GM04503 (cell line): ENCODE measurements at regions not wholly inside any gene's neighbourhood (a gene's known extent, or its start where the extent isn't known, plus 50 kb on each side); places are given as distances from the start of the nearest gene placed in this dataset.

Experiments used
- DNase-seq: peaks from one replicate; pipeline ENCODE4 v3.0.0-alpha.2; 2012; ENCODE audit warnings: low read depth

DNA sequence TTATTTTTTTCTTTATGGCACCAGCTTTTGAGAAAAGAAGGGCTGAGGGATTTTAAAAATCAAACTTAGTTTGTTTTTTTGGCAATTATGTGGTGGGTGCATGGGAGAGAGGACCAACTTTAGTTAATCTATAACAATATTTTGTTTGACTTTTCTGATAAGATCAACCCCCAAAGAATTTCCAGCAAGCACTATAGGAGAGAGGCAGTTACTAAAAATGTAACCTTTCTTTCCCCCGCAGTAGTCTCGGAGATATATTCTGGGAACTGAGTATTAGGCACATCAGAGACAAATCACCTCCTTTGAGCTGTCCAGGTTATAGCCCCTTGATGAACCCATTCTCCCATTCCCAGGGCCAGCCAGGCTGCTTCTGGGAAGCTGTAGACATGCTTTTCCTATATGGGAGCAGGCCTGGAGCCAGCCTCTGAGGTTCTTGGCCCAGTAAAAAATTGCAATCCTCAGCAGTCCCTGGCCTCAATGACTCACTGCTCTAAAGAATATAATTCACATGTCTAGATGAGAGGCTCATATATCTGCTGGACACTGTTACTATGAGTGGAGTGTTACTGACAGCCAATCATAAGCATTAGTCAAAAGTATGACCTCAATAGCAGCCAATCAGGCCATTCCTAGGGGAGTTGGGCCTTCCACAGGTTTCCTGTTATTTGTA, 138.3 kb upstream of the AGBL1 start:
- DNase-seq, result no peak

- no peak for DNase-seq
Measured at GRCh38 chr15:85942632-85943031, 137.0 kb upstream of the AGBL1 start.

GRCh38 chr15:85943151-85943550, 136.5 kb upstream of the AGBL1 start:
- DNase-seq, result no peak

DNA sequence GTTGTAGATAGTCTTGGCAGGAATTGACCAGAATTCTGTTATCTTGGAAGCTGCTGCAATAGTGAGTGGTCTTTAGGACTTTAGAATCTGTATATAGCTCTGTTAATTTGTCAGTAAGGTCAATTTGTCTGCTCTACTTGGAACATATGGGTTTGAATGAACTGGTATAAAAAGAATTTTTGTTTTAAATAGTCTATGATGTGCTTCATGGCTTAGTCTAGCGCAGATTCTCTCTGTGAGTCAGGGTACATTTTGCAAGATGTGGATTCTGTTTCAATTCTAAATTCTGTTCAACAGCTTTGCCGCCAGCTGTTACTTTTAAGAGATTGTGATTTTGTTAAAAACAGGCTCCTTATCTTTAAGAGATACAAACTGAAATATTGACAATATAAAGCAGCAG, 135.9 kb upstream of the AGBL1 start:
- no peak for DNase-seq

DNA sequence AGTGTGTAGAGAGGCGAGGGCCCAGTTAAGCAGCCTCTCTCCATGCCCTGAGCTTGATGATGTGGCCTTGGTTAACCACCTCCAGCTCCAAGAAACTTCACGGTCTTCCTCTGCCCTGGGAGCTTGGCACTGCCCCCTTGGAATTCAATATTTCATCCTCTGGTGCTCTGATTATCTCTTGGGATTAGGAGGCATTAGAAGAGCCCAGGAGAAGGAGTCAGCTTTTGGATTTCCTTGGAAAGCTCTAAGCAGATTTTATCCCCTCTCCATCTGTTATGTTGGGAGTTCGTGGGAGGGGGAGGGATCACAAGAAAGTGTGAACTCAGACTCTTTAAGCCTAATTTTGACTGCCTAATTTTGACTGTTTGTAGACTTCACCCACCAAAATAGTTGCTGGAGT, 132.7 kb upstream of the AGBL1 start:
- DNase-seq, result no peak

DNA sequence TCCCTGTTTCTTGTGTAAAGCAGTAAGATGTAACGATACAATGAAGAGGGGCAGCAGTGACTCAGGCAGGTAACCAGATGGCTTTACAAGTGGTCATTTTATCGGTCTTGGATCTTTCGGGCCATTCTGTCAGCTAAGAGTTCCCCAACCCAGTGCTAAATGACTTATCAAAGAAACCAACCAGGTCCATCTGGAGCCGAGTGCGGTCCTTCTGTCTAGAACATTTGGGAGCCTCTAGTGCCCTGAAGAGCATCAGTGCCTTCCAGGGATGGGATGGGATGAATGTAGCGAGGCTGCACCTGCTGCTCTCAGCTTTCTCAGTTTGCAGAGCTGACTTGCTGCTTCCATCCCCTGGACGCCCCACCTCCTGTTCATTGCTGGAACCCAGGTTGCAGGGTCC, 131.7 kb upstream of the AGBL1 start:
- no peak for DNase-seq

DNA sequence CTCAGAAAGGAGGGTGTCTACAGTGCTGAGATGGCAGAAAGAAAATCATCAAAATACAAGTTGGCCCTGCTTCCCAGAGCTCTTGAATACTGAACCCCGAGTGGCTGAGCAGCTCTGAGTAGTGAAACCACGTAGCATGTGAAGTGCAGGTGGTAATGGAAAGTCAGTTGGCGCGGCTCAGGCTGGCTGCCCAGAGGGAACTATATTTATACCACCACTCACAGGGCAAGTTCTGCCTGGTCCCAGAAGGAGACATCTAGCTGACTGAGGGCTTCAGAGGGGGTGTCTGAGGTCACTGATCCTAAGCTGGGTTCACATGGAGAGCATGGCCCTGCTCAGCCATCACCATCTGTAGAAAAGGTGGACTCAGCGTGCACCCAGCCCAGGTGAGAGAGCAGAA, 129.6 kb upstream of the AGBL1 start:
- DNase-seq, result no peak

DNA sequence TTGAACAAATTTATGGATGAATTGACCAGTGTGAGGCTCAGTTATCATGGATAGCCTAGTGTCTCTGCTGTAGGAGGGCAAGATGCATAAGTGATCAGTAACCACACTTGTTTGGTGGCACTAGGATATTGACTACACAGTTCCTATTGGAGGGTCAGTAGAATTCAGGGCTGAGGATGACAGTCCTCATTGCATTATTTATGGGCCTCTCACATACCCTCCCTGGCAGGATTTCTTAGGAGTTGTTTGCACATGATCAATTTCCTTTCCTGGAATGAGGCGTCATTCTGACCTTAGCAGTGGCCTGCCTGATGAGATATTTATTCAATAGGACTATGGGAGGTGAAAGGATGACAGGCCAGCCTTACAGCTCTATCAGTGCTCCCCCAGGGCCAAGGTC, 125.1 kb upstream of the AGBL1 start:
- DNase-seq, result no peak

DNA sequence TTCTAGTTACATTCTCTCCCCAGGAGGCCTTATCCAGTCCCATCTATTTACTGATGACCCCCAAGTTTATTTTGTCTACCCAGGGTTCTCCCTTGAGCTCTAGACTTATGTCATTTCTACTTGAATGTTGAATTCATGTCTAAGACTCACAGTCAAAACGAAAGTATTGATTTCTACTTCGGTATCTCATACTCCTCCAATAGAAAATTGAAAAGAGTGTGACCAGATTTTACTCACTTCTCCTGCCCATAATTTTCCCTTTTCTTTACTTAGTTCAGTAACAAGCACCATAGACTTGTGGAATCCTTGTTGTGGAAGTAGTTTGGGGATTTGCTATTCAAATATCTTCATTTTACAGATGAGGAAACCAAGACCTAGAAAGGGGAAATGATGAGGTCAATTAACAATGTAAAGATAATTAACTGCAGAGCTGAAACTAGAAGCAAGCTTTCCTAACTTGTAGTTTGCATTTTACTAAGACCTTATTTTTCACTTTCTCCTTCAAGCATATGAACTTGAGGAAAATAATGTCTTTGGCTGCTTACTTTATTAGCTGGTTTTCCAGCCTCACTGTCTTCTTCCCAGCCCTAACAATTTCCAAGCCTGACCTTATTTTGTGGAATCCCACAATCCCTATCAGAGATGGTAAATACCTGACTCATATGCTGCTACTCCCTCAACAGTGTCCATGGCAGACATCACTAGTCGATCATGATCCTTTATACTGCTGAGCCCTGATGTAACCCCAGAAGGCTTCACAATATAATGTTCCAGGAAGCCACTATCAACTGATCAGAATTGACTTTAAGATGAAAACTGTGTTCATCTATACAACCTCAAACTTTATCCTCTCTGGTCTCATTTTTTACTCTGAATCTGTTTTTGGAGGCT, 123.9 kb upstream of the AGBL1 start:
- no peak for DNase-seq

DNA sequence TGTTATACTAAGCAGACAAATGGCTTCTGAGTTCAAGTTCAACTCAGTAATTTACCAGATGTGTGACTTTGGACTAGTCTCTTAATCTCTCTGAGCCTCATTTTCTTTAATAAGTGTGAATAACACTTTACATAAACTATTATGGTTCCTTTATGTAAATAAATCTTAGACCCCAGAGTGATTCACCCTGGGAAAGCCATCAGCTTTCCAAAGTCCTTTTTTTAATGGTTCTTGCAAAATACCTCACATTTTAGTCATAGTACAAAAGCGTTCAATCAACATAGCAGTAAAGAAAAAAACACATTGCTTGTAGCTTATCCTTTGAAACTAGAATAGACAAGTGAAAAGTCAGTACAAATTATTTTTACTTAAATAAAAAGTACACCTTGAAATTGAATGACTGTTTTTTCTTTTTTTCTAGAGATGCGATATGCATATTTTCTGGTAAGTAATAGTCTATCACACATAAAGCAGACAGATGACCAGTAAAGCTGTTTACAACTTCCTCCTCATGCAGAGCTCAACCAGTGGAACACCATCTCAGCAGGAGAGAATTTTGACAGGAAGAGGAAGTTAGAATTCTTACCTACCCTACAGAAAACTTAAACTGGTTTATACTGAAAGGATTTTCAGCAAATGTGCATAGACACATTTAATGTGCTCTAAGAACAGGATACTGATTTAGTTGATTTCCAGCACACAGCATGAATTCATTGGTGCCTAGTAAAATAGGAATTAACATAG, 123.0 kb upstream of the AGBL1 start:
- DNase-seq, result no peak

DNA sequence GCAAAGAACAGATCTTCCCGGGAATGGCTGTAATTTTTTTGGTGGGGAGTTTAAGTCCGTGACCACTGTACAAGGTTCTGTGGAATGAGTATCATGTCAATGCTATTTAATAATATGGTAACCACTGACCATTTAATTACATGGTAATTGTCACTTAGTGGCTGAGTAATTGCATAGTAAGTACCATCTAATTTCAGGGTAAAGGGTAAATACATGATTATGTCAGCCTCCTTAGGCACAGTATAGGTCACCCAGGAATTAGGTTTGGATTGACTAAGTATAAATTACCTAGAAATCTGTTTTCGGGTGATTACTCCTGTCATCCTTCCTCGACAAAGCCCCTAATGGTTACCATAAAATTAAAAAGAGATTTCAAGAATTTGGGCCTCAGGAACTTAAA, 120.1 kb upstream of the AGBL1 start:
- DNase-seq, result no peak

DNA sequence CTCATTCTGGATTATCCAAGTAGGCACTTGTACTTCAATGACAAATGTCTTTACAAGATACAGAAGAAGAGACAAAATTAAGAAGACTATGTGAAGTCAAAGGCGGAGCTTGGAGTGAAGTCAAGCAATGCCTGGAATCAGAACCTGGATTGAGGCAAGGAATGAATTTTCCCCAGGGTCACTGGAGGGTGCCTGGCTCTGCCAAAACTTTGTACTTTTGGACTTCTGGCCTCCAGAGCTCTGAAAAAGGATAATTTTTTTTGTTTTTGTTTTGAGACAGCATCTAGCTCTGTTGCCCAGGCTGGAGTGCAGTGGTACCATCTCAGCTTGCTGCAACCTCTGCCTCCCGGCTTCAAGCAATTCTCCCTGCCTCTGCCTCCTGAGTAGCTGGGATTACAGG, 119.3 kb upstream of the AGBL1 start:
- DNase-seq, result no peak

DNA sequence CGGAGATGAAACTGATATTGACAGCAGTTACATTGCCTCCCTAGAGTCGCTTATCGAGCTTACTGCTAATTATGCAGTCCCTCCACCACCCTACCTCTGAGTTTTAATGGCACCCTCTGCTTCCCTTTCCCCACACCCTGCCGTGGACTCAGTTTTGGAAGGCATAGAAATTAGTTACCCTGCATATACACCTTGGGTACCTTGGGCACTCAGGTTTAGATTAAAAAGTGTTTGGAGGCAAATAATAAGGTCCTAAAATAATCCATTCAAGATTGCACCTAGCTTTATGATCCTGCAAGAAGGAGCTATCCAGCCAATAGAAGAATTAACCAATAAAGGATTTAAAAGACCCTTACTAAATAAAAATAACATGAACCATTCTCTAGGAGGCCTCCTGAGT, 117.8 kb upstream of the AGBL1 start:
- DNase-seq, result no peak

DNA sequence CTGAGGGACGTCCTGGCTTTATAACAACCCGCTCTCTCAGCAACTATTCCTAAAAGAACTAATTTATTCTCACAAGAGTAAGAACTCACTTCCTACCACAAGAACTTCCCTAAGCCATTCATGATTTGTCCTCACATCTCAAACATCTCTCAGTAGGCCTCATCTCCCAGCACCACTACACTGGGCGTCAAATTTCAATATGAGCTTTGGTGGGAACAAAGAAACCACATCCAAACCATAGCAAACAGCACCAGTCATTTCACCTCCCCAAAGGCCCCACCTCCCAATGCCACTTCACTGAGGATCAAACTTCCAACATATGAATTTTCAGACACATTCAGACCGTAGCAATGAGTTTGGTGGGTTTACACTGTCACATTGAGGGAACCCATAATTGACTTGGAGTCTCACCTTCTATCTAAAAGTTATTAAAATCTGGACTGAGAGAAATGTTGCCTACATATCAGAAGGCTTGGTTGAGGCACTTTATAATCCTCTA, 116.4 kb upstream of the AGBL1 start:
- DNase-seq, result no peak

DNA sequence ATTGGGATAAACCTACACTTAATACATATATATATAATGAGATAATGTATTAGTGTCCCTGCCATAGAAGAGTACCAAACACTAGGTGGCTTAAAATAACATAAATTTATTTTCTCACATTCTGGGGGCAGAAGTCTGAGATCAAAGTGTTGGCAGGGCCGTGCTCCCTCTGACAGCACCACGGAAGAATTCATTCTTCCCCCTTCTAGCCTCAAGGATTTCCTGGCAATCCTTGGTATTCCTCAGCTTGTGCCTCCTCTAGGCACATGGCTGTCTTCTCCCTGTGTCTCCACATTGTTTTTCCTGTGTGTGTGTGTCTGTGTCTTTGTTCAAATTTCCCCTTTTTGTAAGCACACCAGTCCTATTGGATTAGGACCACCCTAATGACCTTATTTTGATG, 115.2 kb upstream of the AGBL1 start:
- DNase-seq, result no peak

DNA sequence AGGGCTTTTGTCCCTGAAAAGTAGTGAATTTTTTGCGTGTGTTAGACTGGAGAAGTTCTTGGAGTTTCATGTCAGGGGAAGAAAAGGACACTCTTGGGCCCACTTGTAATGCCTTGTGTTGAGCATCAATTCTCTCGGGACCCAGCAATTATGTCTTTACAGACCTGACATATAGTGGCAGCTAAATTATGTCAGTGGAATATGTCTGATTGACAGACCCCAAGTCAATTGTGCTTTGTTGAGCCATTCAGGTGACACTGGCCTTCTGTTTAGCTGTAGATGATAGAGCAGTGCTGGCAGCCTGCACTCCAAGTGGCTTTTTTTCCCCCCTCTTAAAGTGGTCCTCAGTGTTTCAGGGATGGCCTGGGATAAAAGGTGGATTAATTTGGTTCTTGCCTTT, 112.1 kb upstream of the AGBL1 start:
- DNase-seq, result no peak

- no peak for DNase-seq
Measured at GRCh38 chr15:85972805-85973540, 106.7 kb upstream of the AGBL1 start.

DNA sequence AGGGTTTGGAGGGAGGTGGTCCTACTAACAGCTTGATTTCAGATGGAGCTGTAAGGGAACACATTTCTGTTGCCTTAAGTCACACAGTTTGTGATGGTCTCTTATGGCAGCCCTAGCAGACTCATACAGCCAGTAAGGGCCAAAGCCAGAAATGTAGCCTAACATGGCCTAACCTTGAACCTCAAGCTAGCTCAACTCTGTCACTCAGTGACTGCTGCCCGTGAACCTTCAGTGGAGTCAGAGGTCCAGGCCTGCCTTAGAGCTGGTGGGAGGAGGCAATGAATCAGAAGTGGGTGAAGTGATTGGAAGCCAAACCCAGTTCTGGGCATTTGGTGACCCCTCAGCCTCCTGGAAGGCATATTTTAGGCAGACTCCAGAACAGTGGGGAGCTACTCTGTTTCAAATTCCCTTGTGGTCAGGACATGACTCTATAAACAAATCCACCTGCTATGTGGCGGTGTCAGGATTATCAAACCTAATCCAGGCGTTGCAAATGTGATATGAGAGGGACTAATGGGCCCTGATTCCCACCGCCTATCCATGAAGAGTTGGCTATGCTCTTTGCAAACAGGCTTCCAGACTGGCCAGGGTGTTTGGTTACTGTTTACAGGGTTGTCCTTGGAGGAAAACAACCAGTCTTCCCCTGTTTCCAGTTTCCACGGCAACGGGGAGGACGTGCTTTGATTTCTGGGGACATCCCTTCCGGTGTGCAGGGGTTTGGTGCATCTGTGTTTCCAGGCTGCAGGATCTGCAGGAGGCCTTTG, 105.9 kb upstream of the AGBL1 start:
- no peak for DNase-seq

DNA sequence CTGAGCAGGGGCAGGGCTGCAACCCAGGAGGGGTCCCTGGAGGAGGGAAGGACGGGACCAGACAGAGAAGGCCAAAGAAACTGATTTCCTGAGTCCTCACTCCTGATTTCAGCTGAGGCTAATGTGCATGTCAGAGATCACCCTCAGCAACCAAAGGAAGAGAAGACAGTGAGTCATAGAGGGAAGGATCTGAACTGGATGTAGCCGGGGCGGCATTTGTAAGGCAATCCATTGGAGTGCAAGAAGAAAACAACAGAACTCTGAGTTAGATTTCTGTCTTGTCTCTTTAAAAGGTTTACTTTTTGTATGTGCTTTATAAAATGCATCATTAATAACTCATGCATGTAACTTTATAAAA, 105.3 kb upstream of the AGBL1 start:
- no peak for DNase-seq

DNA sequence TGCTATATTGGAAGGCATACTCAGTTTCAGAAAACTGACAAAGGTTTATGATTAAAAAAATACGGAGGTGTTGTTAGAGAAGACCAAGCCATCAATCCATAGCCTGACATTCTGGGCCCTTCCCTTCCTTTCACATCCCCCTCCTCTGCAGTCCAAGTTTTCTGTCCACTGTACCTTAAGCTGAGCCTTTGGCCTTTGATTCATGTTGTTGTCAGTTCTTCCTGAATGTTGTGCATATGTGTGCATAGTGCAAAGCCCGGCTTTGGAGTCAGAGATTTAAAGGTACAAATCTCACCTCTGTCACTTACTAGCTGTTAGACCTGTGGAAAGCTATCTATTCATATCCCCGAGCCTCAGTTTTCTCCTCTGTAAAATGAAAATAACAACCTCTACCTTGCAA, 104.9 kb upstream of the AGBL1 start:
- DNase-seq, result no peak

GRCh38 chr15:85976102-85976501, 103.6 kb upstream of the AGBL1 start:
- no peak for DNase-seq
